ENCODE measurements at regions not wholly inside any gene's neighbourhood (a gene's known extent, or its start where the extent isn't known, plus 50 kb on each side); places are given as distances from the start of the nearest gene placed in this dataset.
A peak's percentile ranks its signal among the peaks of the same experiment; 100 is the strongest.

- Histone ChIP-seq H3K79me2 (ENCODE audit: control insufficient read depth, insufficient read depth, low read length) (no peaks in the 10 kb centered on the region), H3K9me1 (ENCODE audit: control insufficient read depth, insufficient read depth, low read length) (no peaks in the 10 kb centered on the region), H3K9me3 (replicated peaks; ENCODE audit: control insufficient read depth, insufficient read depth, low read depth, low read length) (no peaks in the 10 kb centered on the region), H4K20me1 (replicated peaks; ENCODE audit: control insufficient read depth, insufficient read depth, low read length) (no peaks in the 10 kb centered on the region), H3K4me3 (no peak overlapping the region), H3K27me3 (ENCODE audit: control insufficient read depth in 2 of 2, insufficient read depth in 2 of 2, low read length in 2 of 2) (no peaks in the 10 kb centered on the region), H2AFZ (ENCODE audit: low read depth, low read length) (0 out of 2 replicates have a peak overlapping the region, but pooled peaks have one; percentile 1), H3K27ac (ENCODE audit: extremely low read depth, low read depth, low read length) (no peak overlapping the region), H3K4me2 (ENCODE audit: insufficient read depth, low read length) (no peak overlapping the region), H3K9ac (ENCODE audit: insufficient read depth in 1 of 2, low read depth in 2 of 2, low read length in 2 of 2) (no peak overlapping the region), H3K36me3 (ENCODE audit: control insufficient read depth, insufficient read depth, low read length) (no peaks in the 10 kb centered on the region), H3K4me1 (replicated peaks in 1 of 2; ENCODE audit: control insufficient read depth in 2 of 2, insufficient read depth in 2 of 2, low read length in 2 of 2) (no peaks in the 10 kb centered on the region; a peak in 2 of 5 replicates)
- no peak for FAIRE-seq
- CTCF ChIA-PET (ENCODE audit: low intra/inter-chr PET ratio) = no interaction called here
- BruUV-seq (replicated peaks) = no TSS peak
- WGBS (ENCODE audit: insufficient coverage, low coverage, missing lambda C conversion rate) = 52% methylated on average over 5 of the region's 5 CpGs
- ATAC-seq = no peak
- POLR2A ChIA-PET = interaction anchor here (1.2 kb wide), 1 partner anchor 15 kb away, joined by 4 read pairs; no protein-coding TSS in a partner anchor
- no peak for DNase-seq (ENCODE audit: extremely low read depth in 1 of 4, low spot score in 3 of 4)
- intact Hi-C loops (cut with micrococcal nuclease) = no loop called here
- in situ Hi-C loops (cut with MboI) = no loop called here
- TF ChIP-seq POLR2B (IDR thresholded peaks at IDR 0.05; ENCODE audit: low read depth, partially characterized antibody) (no peak), CEBPG (CRISPR knock-in tag; IDR thresholded peaks at IDR 0.05) (no peak), CEBPG (tag; conservative IDR thresholded peaks at IDR 0.05 in 1 of 2, IDR thresholded peaks at IDR 0.05 in 1 of 2) (no peak), TAF9B (IDR thresholded peaks at IDR 0.05; ENCODE audit: partially characterized antibody) (no peak), E2F8 (IDR thresholded peaks at IDR 0.05; ENCODE audit: low read depth, partially characterized antibody) (no peak), PHF8 (IDR thresholded peaks at IDR 0.05; ENCODE audit: borderline replicate concordance, low read length) (no peak), ZFP91 (CRISPR knock-in tag; IDR thresholded peaks at IDR 0.05) (no peak), HNRNPK (IDR thresholded peaks at IDR 0.05; ENCODE audit: low read depth, low read length, poor library complexity, severe bottlenecking) (no peak), CTCF (IDR thresholded peaks at IDR 0.05 in 2 of 3, conservative IDR thresholded peaks at IDR 0.05 in 1 of 3; ENCODE audit: insufficient read depth in 2 of 3, low read depth in 1 of 3, low read length in 3 of 3) (no peak), ZNF431 (CRISPR knock-in tag; IDR thresholded peaks at IDR 0.05) (no peak), NR4A1 (CRISPR knock-in tag; IDR thresholded peaks at IDR 0.05) (no peak), NR4A1 (tag; IDR thresholded peaks at IDR 0.05) (no peak), NR2F6 (CRISPR knock-in tag; IDR thresholded peaks at IDR 0.05) (no peak), POLR2AphosphoS2 (IDR thresholded peaks at IDR 0.05; ENCODE audit: low read length) (no peak), POLR2G (IDR thresholded peaks at IDR 0.05; ENCODE audit: low read depth, low read length) (no peak), RBM34 (IDR thresholded peaks at IDR 0.05; ENCODE audit: borderline replicate concordance, insufficient read depth, low read length) (no peak)
Measured at GRCh38 chr6:47117314-47117713, 75.2 kb upstream of the ADGRF1 start.
